GM23338 (cell line): ENCODE measurements at regions not wholly inside any gene's neighbourhood (a gene's known extent, or its start where the extent isn't known, plus 50 kb on each side); places are given as distances from the start of the nearest gene placed in this dataset.

ENCODE experiments used
- ATAC-seq: fragments of 200-7000 bp; cut with Tn5 transposase; 3 replicates; pipeline ENCODE4 v1.9.1; 2020
- DNase-seq: peaks from one replicate; pipeline ENCODE4 v3.0.0-alpha.2; 2015; ENCODE audit warnings: low spot score
- H2AFZ ChIP-seq: fragments of 200-600 bp; sonication (generic); 2 replicates; pipeline ENCODE4 v1.8.0; 2016; ENCODE audit warnings: antibody characterized with exemption, mild to moderate bottlenecking, moderate library complexity
- H3F3A ChIP-seq: fragments of 200-600 bp; sonication (generic); replicated peaks from 2 replicates; pipeline ENCODE4 v1.8.0; 2017; ENCODE audit warnings: antibody characterized with exemption, mixed run types, low read depth
- H3K27ac ChIP-seq: fragments of 200-600 bp; sonication (generic); 2 replicates; pipeline ENCODE4 v1.6.1; 2016; ENCODE audit warnings: low read depth
- H3K27me3 ChIP-seq: fragments of 200-600 bp; sonication (generic); 2 replicates; pipeline ENCODE4 v1.8.0; 2016; ENCODE audit warnings: mild to moderate bottlenecking, mixed run types, moderate library complexity; ENCODE audit not compliant: insufficient read depth
- H3K36me3 ChIP-seq: fragments of 200-600 bp; sonication (generic); 2 replicates; pipeline ENCODE4 v1.8.0; 2016; ENCODE audit warnings: mild to moderate bottlenecking; ENCODE audit not compliant: insufficient read depth
- H3K4me1 ChIP-seq: fragments of 200-600 bp; sonication (generic); 2 replicates; pipeline ENCODE4 v1.8.0; 2016; ENCODE audit warnings: mild to moderate bottlenecking, moderate library complexity; ENCODE audit not compliant: insufficient read depth
- H3K4me2 ChIP-seq: fragments of 200-600 bp; sonication (generic); 2 replicates; pipeline ENCODE4 v1.7.1; 2017; ENCODE audit warnings: mixed run types
- H3K4me3 ChIP-seq: fragments of 200-600 bp; sonication (generic); 2 replicates; pipeline ENCODE4 v1.6.1; 2016; ENCODE audit warnings: mixed run types
- H3K79me2 ChIP-seq: fragments of 200-600 bp; sonication (generic); replicated peaks from 2 replicates; pipeline ENCODE4 v1.8.0; 2017; ENCODE audit warnings: mild to moderate bottlenecking; ENCODE audit not compliant: insufficient read depth
- H3K9me2 ChIP-seq: fragments of 200-600 bp; sonication (generic); 2 replicates; pipeline ENCODE4 v1.8.0; 2017; ENCODE audit not compliant: insufficient read depth
- H4K20me1 ChIP-seq: fragments of 200-600 bp; sonication (generic); replicated peaks from 2 replicates; pipeline ENCODE4 v1.8.0; 2017; ENCODE audit warnings: mild to moderate bottlenecking; ENCODE audit not compliant: insufficient read depth
- H3K27ac Mint-ChIP-seq: 2 replicates; pipeline ENCODE4 v1.8.0; 2020; ENCODE audit warnings: inconsistent platforms, mild to moderate bottlenecking, moderate library complexity, mixed read lengths
- H3K27me3 Mint-ChIP-seq: 3 replicates; pipeline ENCODE4 v1.8.0; 2022; ENCODE audit warnings: low read depth, mild to moderate bottlenecking, moderate library complexity, mixed read lengths, inconsistent platforms; ENCODE audit not compliant: insufficient read depth, poor library complexity
- H3K36me3 Mint-ChIP-seq: 3 replicates; pipeline ENCODE4 v1.8.0; 2021; ENCODE audit warnings: low read depth, mild to moderate bottlenecking, inconsistent platforms, moderate library complexity, mixed read lengths
- H3K4me1 Mint-ChIP-seq: 3 replicates; pipeline ENCODE4 v1.8.0; 2020; ENCODE audit warnings: mild to moderate bottlenecking, inconsistent platforms, mixed read lengths
- H3K4me3 Mint-ChIP-seq: 3 replicates; pipeline ENCODE4 v1.8.0; 2021; ENCODE audit warnings: moderate library complexity, mild to moderate bottlenecking, inconsistent platforms, mixed read lengths
- H3K9me3 Mint-ChIP-seq: 3 replicates; pipeline ENCODE4 v1.8.0; 2020; ENCODE audit warnings: moderate library complexity, mild to moderate bottlenecking, inconsistent platforms, mixed read lengths
- CTCF ChIP-seq, 2 experiments: fragments of 200-600 bp in 1 of 2; sonication (generic) in 1 of 2; conservative IDR thresholded peaks; 2 replicates each; pipeline versions ENCODE4 v1.5.1 to v1.6.1; 2016 to 2017; ENCODE audit warnings: antibody characterized with exemption in 2 of 2, low read depth in 2 of 2, mild to moderate bottlenecking in 2 of 2, moderate library complexity in 1 of 2
- EZH2 ChIP-seq: fragments of 200-600 bp; sonication (generic); IDR thresholded peaks from one replicate; pipeline ENCODE4 v1.8.0; 2017; ENCODE audit warnings: antibody characterized with exemption, mild to moderate bottlenecking, low read depth; ENCODE audit not compliant: unreplicated experiment
- EZH2phosphoT487 ChIP-seq: fragments of 200-600 bp; sonication (generic); IDR thresholded peaks from one replicate; pipeline ENCODE4 v1.8.1; 2018; ENCODE audit warnings: antibody characterized with exemption; ENCODE audit not compliant: unreplicated experiment
- NANOG ChIP-seq: IDR thresholded peaks from 2 replicates; pipeline ENCODE4 v1.6.1; 2016; ENCODE audit warnings: antibody characterized with exemption, borderline replicate concordance
- STAT1 ChIP-seq: IDR thresholded peaks from one replicate; pipeline ENCODE4 v1.6.1; 2016; ENCODE audit warnings: antibody characterized with exemption; ENCODE audit not compliant: unreplicated experiment
- ZNF114 ChIP-seq: fragments of 250-450 bp; sonication (Bioruptor Pico); IDR thresholded peaks from 2 replicates; pipeline ENCODE4 v1.5.0; 2020; ENCODE audit warnings: mild to moderate bottlenecking, moderate library complexity
- ZNF331 ChIP-seq: fragments of 250-450 bp; sonication (Bioruptor Pico); IDR thresholded peaks from 2 replicates; pipeline ENCODE4 v1.5.0; 2020; ENCODE audit warnings: low read depth, mild to moderate bottlenecking, moderate library complexity
- TF ChIP-seq, protein P1 (sequence below): IDR thresholded peaks from 2 replicates; pipeline ENCODE4 v1.6.1; 2016; ENCODE audit warnings: antibody characterized with exemption
- TF ChIP-seq, protein P2 (sequence below): IDR thresholded peaks from one replicate; pipeline ENCODE4 v1.6.1; 2018; ENCODE audit warnings: antibody characterized with exemption; ENCODE audit not compliant: unreplicated experiment
- TF ChIP-seq, protein P3 (sequence below): fragments of 250-450 bp; sonication (Bioruptor Pico); IDR thresholded peaks from 2 replicates; pipeline ENCODE4 v1.5.0; 2020; ENCODE audit warnings: mild to moderate bottlenecking, moderate library complexity

GRCh38 chr3:115418583-115418982 is 204.7 kb upstream of the GAP43 start:
- Mint-ChIP-seq H3K4me1 (peaks cover 11% of the 10 kb centered on the region), H3K36me3 (no peaks in the 10 kb centered on the region), H3K27ac (no peak overlapping the region), H3K4me3 (no peak overlapping the region), H3K27me3 (peaks cover 1% of the 10 kb centered on the region), H3K9me3 (no peaks in the 10 kb centered on the region)
- TF ChIP-seq EZH2 (no peak), CTCF (conservative IDR thresholded peaks at IDR 0.05; ENCODE audit: low read depth in 2 of 2) (no peak), STAT1 (no peak), EZH2phosphoT487 (no peak), ZNF331 (CRISPR knock-in tag) (no peak), ZNF114 (no peak), NANOG (no peak)
- TF ChIP-seq, protein P1, sequence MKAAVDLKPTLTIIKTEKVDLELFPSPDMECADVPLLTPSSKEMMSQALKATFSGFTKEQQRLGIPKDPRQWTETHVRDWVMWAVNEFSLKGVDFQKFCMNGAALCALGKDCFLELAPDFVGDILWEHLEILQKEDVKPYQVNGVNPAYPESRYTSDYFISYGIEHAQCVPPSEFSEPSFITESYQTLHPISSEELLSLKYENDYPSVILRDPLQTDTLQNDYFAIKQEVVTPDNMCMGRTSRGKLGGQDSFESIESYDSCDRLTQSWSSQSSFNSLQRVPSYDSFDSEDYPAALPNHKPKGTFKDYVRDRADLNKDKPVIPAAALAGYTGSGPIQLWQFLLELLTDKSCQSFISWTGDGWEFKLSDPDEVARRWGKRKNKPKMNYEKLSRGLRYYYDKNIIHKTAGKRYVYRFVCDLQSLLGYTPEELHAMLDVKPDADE: no peak
- TF ChIP-seq, protein P2, sequence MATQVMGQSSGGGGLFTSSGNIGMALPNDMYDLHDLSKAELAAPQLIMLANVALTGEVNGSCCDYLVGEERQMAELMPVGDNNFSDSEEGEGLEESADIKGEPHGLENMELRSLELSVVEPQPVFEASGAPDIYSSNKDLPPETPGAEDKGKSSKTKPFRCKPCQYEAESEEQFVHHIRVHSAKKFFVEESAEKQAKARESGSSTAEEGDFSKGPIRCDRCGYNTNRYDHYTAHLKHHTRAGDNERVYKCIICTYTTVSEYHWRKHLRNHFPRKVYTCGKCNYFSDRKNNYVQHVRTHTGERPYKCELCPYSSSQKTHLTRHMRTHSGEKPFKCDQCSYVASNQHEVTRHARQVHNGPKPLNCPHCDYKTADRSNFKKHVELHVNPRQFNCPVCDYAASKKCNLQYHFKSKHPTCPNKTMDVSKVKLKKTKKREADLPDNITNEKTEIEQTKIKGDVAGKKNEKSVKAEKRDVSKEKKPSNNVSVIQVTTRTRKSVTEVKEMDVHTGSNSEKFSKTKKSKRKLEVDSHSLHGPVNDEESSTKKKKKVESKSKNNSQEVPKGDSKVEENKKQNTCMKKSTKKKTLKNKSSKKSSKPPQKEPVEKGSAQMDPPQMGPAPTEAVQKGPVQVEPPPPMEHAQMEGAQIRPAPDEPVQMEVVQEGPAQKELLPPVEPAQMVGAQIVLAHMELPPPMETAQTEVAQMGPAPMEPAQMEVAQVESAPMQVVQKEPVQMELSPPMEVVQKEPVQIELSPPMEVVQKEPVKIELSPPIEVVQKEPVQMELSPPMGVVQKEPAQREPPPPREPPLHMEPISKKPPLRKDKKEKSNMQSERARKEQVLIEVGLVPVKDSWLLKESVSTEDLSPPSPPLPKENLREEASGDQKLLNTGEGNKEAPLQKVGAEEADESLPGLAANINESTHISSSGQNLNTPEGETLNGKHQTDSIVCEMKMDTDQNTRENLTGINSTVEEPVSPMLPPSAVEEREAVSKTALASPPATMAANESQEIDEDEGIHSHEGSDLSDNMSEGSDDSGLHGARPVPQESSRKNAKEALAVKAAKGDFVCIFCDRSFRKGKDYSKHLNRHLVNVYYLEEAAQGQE: no peak
- TF ChIP-seq, protein P3, sequence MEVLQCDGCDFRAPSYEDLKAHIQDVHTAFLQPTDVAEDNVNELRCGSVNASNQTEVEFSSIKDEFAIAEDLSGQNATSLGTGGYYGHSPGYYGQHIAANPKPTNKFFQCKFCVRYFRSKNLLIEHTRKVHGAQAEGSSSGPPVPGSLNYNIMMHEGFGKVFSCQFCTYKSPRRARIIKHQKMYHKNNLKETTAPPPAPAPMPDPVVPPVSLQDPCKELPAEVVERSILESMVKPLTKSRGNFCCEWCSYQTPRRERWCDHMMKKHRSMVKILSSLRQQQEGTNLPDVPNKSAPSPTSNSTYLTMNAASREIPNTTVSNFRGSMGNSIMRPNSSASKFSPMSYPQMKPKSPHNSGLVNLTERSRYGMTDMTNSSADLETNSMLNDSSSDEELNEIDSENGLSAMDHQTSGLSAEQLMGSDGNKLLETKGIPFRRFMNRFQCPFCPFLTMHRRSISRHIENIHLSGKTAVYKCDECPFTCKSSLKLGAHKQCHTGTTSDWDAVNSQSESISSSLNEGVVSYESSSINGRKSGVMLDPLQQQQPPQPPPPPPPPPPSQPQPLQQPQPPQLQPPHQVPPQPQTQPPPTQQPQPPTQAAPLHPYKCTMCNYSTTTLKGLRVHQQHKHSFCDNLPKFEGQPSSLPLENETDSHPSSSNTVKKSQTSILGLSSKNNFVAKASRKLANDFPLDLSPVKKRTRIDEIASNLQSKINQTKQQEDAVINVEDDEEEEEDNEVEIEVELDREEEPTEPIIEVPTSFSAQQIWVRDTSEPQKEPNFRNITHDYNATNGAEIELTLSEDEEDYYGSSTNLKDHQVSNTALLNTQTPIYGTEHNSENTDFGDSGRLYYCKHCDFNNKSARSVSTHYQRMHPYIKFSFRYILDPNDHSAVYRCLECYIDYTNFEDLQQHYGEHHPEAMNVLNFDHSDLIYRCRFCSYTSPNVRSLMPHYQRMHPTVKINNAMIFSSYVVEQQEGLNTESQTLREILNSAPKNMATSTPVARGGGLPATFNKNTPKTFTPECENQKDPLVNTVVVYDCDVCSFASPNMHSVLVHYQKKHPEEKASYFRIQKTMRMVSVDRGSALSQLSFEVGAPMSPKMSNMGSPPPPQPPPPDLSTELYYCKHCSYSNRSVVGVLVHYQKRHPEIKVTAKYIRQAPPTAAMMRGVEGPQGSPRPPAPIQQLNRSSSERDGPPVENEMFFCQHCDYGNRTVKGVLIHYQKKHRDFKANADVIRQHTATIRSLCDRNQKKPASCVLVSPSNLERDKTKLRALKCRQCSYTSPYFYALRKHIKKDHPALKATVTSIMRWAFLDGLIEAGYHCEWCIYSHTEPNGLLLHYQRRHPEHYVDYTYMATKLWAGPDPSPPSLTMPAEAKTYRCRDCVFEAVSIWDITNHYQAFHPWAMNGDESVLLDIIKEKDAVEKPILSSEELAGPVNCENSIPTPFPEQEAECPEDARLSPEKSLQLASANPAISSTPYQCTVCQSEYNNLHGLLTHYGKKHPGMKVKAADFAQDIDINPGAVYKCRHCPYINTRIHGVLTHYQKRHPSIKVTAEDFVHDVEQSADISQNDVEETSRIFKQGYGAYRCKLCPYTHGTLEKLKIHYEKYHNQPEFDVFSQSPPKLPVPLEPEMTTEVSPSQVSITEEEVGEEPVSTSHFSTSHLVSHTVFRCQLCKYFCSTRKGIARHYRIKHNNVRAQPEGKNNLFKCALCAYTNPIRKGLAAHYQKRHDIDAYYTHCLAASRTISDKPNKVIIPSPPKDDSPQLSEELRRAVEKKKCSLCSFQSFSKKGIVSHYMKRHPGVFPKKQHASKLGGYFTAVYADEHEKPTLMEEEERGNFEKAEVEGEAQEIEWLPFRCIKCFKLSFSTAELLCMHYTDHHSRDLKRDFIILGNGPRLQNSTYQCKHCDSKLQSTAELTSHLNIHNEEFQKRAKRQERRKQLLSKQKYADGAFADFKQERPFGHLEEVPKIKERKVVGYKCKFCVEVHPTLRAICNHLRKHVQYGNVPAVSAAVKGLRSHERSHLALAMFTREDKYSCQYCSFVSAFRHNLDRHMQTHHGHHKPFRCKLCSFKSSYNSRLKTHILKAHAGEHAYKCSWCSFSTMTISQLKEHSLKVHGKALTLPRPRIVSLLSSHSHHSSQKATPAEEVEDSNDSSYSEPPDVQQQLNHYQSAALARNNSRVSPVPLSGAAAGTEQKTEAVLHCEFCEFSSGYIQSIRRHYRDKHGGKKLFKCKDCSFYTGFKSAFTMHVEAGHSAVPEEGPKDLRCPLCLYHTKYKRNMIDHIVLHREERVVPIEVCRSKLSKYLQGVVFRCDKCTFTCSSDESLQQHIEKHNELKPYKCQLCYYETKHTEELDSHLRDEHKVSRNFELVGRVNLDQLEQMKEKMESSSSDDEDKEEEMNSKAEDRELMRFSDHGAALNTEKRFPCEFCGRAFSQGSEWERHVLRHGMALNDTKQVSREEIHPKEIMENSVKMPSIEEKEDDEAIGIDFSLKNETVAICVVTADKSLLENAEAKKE: no peak
- DNase-seq (peak; percentile 80), ATAC-seq (peak; percentile 62)
- Histone ChIP-seq H3K4me3 (no peak overlapping the region), H3K79me2 (no peaks in the 10 kb centered on the region), H4K20me1 (no peaks in the 10 kb centered on the region), H3K4me1 (no peaks in the 10 kb centered on the region), H3K36me3 (no peaks in the 10 kb centered on the region), H2AFZ (no peak overlapping the region), H3F3A (no peaks in the 10 kb centered on the region), H3K9me2 (peaks cover 7% of the 10 kb centered on the region), H3K27ac (no peak overlapping the region), H3K27me3 (no peaks in the 10 kb centered on the region), H3K4me2 (no peak overlapping the region)
